NT2/D1 (cell line): ENCODE measurements at regions not wholly inside any gene's neighbourhood (a gene's known extent, or its start where the extent isn't known, plus 50 kb on each side); places are given as distances from the start of the nearest gene placed in this dataset.

Source experiments
- SUZ12 ChIP-seq: IDR thresholded peaks from 2 replicates; pipeline ENCODE4 v1.6.1; 2011; ENCODE audit not compliant: insufficient read length, insufficient read depth; ENCODE audit errors: extremely low read depth
- YY1 ChIP-seq: IDR thresholded peaks from 2 replicates; pipeline ENCODE4 v1.6.1; 2011; ENCODE audit not compliant: insufficient read length, insufficient read depth
- ZNF274 ChIP-seq: IDR thresholded peaks from 2 replicates; pipeline ENCODE4 v1.6.1; 2011; ENCODE audit warnings: mild to moderate bottlenecking, low read depth, low read length

DNA sequence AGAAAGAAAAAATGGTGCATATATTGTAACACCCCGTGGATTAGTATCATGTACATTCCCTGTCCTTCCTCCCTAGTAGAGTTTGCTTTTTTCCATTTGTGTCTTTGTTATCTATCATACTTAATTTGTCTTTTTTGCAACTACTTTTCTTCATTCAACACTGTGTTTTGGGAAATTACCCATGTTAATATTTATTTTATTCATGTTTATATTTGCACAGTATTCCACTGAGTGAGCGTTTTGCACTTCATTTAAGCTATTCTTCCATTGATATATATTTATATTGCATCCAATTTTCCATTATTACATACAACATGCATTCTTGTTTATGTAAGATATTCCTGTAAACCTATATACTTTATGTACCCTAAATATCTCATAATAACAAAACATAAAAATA is 57.6 kb upstream of the FAM171A1 start:
- TF ChIP-seq ZNF274 (no peak), YY1 (no peak), SUZ12 (no peak)
